DND-41 (cell line): ENCODE measurements at regions not wholly inside any gene's neighbourhood (a gene's known extent, or its start where the extent isn't known, plus 50 kb on each side); places are given as distances from the start of the nearest gene placed in this dataset.

Experiments used
- EZH2 ChIP-seq: IDR thresholded peaks from 3 replicates; pipeline ENCODE4 v1.6.1; 2012; ENCODE audit warnings: borderline replicate concordance, low read depth, mild to moderate bottlenecking, moderate library complexity, low read length, inconsistent platforms; ENCODE audit not compliant: severe bottlenecking
- TF ChIP-seq, protein P1 (sequence below): IDR thresholded peaks from 2 replicates; pipeline ENCODE4 v1.5.1; 2012; ENCODE audit warnings: borderline replicate concordance, low read length, moderate library complexity, mild to moderate bottlenecking; ENCODE audit not compliant: poor library complexity, severe bottlenecking; ENCODE audit errors: extremely low read depth

DNA sequence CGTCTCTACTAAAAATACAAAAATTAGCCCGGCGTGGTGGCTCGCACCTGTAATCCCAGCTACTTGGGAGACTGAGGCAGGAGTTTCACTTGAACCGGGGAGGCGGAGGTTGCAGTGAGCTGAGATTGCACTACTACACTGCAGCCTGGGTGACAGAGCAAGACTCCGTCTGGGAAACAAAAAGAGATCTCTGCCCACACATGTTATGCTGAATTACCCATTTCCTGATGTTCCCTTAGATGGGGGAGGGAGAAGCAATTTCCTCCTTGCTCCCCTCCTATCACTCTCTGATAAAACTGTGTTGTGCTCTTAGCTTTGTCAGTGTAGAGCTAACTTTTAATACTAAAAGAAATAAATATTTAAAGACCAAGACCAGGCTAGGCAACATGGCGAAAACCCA lies 102.5 kb downstream of the LARP7 start:
- TF ChIP-seq, protein P1, sequence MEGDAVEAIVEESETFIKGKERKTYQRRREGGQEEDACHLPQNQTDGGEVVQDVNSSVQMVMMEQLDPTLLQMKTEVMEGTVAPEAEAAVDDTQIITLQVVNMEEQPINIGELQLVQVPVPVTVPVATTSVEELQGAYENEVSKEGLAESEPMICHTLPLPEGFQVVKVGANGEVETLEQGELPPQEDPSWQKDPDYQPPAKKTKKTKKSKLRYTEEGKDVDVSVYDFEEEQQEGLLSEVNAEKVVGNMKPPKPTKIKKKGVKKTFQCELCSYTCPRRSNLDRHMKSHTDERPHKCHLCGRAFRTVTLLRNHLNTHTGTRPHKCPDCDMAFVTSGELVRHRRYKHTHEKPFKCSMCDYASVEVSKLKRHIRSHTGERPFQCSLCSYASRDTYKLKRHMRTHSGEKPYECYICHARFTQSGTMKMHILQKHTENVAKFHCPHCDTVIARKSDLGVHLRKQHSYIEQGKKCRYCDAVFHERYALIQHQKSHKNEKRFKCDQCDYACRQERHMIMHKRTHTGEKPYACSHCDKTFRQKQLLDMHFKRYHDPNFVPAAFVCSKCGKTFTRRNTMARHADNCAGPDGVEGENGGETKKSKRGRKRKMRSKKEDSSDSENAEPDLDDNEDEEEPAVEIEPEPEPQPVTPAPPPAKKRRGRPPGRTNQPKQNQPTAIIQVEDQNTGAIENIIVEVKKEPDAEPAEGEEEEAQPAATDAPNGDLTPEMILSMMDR, result no peak
- no peak for TF ChIP-seq EZH2
